ENCODE measurements at regions not wholly inside any gene's neighbourhood (a gene's known extent, or its start where the extent isn't known, plus 50 kb on each side); places are given as distances from the start of the nearest gene placed in this dataset.

GRCh38 chr5:163912046-163912445 lies 406.6 kb downstream of the MAT2B start:
- TF ChIP-seq FOXA1 (IDR thresholded peaks at IDR 0.05) (no peak), CTCF (IDR thresholded peaks at IDR 0.05; ENCODE audit: low read depth, low read length, missing input control) (no peak), ZBTB33 (IDR thresholded peaks at IDR 0.05) (no peak), ATF3 (IDR thresholded peaks at IDR 0.05) (no peak), JUND (IDR thresholded peaks at IDR 0.05) (no peak), GABPA (IDR thresholded peaks at IDR 0.05 in 1 of 2, conservative IDR thresholded peaks at IDR 0.05 in 1 of 2) (no peak), HNF4G (IDR thresholded peaks at IDR 0.05) (no peak), REST (IDR thresholded peaks at IDR 0.05) (no peak)

All from liver (tissue), 3 donors.